Ishikawa (cell line): ENCODE measurements at regions not wholly inside any gene's neighbourhood (a gene's known extent, or its start where the extent isn't known, plus 50 kb on each side); places are given as distances from the start of the nearest gene placed in this dataset.

Experiments
- CEBPB ChIP-seq: IDR thresholded peaks from 2 replicates; pipeline ENCODE4 v1.6.1; 2012
- CREB1 ChIP-seq: IDR thresholded peaks from 2 replicates; pipeline ENCODE4 v1.6.1; 2012; ENCODE audit warnings: low read depth
- EGR1 ChIP-seq: IDR thresholded peaks from 2 replicates; pipeline ENCODE4 v1.6.1; 2012
- EP300 ChIP-seq: IDR thresholded peaks from 2 replicates; pipeline ENCODE4 v1.6.1; 2012; ENCODE audit warnings: borderline replicate concordance
- FOXM1 ChIP-seq: IDR thresholded peaks from 2 replicates; pipeline ENCODE4 v1.6.1; 2012; ENCODE audit warnings: low read depth, borderline replicate concordance
- RAD21 ChIP-seq: IDR thresholded peaks from 2 replicates; pipeline ENCODE4 v1.6.1; 2012; ENCODE audit warnings: low read depth
- TAF1 ChIP-seq: IDR thresholded peaks from 2 replicates; pipeline ENCODE4 v1.6.1; 2012; ENCODE audit warnings: low read depth, mild to moderate bottlenecking
- TEAD4 ChIP-seq: IDR thresholded peaks from 2 replicates; pipeline ENCODE4 v1.6.1; 2012
- YY1 ChIP-seq: IDR thresholded peaks from 2 replicates; pipeline ENCODE4 v1.6.1; 2012; ENCODE audit warnings: low read depth
- ZBTB7A ChIP-seq: IDR thresholded peaks from 2 replicates; pipeline ENCODE4 v1.6.1; 2012; ENCODE audit warnings: low read depth
- TF ChIP-seq, protein P1 (sequence below): IDR thresholded peaks from 2 replicates; pipeline ENCODE4 v1.6.1; 2012

DNA sequence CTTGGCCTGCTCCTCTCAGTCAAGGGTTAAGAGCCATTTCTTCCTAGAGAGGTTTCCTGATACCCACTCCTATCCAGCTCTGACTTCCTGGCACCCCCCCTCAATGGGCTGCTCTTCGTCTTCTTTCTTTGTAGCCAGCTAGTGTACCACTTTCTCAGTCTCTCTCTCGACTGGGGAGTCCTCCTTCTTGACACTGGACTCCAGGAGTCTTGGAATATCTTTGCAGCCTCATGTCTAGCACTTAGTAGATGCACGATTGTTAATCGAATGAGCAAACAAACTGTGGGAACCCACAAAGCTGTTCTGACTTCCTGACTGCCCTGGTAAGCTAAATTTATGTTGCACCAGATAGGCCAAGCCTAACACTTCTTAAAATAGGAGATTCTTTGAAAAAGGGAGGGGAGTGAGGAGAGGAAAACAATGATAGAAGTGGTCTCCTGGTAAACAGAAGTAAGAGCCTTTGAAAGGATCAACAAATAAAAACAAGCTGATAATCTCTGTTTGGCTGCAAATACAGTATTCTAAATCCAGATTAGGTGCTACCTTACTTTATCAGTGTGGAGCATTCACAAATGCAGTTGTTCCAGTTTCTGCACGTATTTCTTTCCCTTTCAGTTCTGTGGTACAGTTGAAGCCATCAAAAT, 160.1 kb upstream of the CITED2 start:
- TF ChIP-seq CEBPB (no peak), FOXM1 (no peak), YY1 (no peak), EP300 (no peak), ZBTB7A (no peak), EGR1 (no peak), CREB1 (no peak), TAF1 (no peak), RAD21 (no peak), TEAD4 (no peak)
- TF ChIP-seq, protein P1, sequence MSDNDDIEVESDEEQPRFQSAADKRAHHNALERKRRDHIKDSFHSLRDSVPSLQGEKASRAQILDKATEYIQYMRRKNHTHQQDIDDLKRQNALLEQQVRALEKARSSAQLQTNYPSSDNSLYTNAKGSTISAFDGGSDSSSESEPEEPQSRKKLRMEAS, result no peak
